Natural killer cell (primary cell): ENCODE measurements at regions not wholly inside any gene's neighbourhood (a gene's known extent, or its start where the extent isn't known, plus 50 kb on each side); places are given as distances from the start of the nearest gene placed in this dataset.

Experiments used
- ATAC-seq, 3 donors: fragments of 150-1000 bp in 2 of 3; fragments of 200-7000 bp in 1 of 3; cut with Tn5 transposase; 1 replicate in 1 of 3; 2 replicates in 2 of 3; pipeline ENCODE4 v1.10.0; 2021; ENCODE audit warnings: mild to moderate bottlenecking in 2 of 3, moderate library complexity in 2 of 3
- DNase-seq, 2 donors: peaks; one replicate each; pipeline versions ENCODE4 v3.0.0 to v3.0.0-alpha.2; 2013 to 2021; ENCODE audit warnings: mixed read lengths in 1 of 2
- H3K27ac ChIP-seq: one replicate; pipeline ENCODE4 v1.5.1; 2013; ENCODE audit warnings: mild to moderate bottlenecking, low read length
- H3K27me3 ChIP-seq: one replicate; pipeline ENCODE4 v1.6.1; 2013; ENCODE audit warnings: low read length; ENCODE audit not compliant: control insufficient read depth, insufficient read depth
- H3K36me3 ChIP-seq: one replicate; pipeline ENCODE4 v1.6.1; 2013; ENCODE audit warnings: low read length; ENCODE audit not compliant: control insufficient read depth, insufficient read depth
- H3K4me1 ChIP-seq: one replicate; pipeline ENCODE4 v1.6.1; 2013; ENCODE audit warnings: low read length; ENCODE audit not compliant: control insufficient read depth, insufficient read depth
- H3K4me3 ChIP-seq: one replicate; pipeline ENCODE4 v1.5.1; 2013; ENCODE audit warnings: low read length
- H3K9me3 ChIP-seq: one replicate; pipeline ENCODE4 v1.6.1; 2013; ENCODE audit warnings: low read length; ENCODE audit not compliant: control insufficient read depth, insufficient read depth
- H3K27ac Mint-ChIP-seq, 2 donors: one replicate each; pipeline ENCODE4 v1.8.0; 2022; ENCODE audit warnings: mild to moderate bottlenecking in 2 of 2, mixed read lengths in 2 of 2, moderate library complexity in 1 of 2
- H3K27me3 Mint-ChIP-seq, 2 donors: one replicate each; pipeline ENCODE4 v1.8.0; 2022; ENCODE audit warnings: low read depth in 2 of 2, mixed read lengths in 2 of 2
- H3K36me3 Mint-ChIP-seq: one replicate; pipeline ENCODE4 v1.8.0; 2022; ENCODE audit warnings: mixed read lengths
- H3K4me1 Mint-ChIP-seq, 2 donors: one replicate each; pipeline ENCODE4 v1.8.0; 2022; ENCODE audit warnings: mixed read lengths in 2 of 2
- H3K4me3 Mint-ChIP-seq: one replicate; pipeline ENCODE4 v1.8.0; 2022; ENCODE audit warnings: mild to moderate bottlenecking, moderate library complexity, mixed read lengths
- H3K9me3 Mint-ChIP-seq, 2 donors: one replicate each; pipeline ENCODE4 v1.8.0; 2022; ENCODE audit warnings: mixed read lengths in 2 of 2
- CTCF ChIP-seq: fragments of 200-600 bp; IDR thresholded peaks from one replicate; pipeline ENCODE4 v1.8.0; 2022; ENCODE audit warnings: antibody characterized with exemption
- WGBS: methylation state at CpG from one replicate; pipeline ENCODE4 v1.1.7; 2013; ENCODE audit warnings: missing lambda C conversion rate; ENCODE audit not compliant: insufficient coverage; 5-methylcytosine and 5-hydroxymethylcytosine counted together
- intact Hi-C: fragments of 100-400 bp; cut with micrococcal nuclease; formaldehyde crosslinking; loops from one replicate; pipeline ENCODE4 v1.14.2; 2022

- no peak overlapping the region for H3K27ac ChIP-seq
- Mint-ChIP-seq H3K9me3 (no peaks in the 10 kb centered on the region), H3K4me3 (no peak overlapping the region), H3K4me1 (no peaks in the 10 kb centered on the region), H3K36me3 (no peaks in the 10 kb centered on the region), H3K27me3 (no peaks in the 10 kb centered on the region), H3K27ac (no peak overlapping the region)
- no peak for ATAC-seq
- no peak for TF ChIP-seq CTCF
- no peaks in the 10 kb centered on the region for H3K36me3 ChIP-seq
- no peak for DNase-seq
- no peaks in the 10 kb centered on the region for H3K9me3 ChIP-seq
- no peak overlapping the region for H3K4me3 ChIP-seq
- 96% methylated on average over 5 of the region's 5 CpGs for WGBS
- H3K4me1 ChIP-seq, result no peaks in the 10 kb centered on the region
- no peaks in the 10 kb centered on the region for H3K27me3 ChIP-seq
- intact Hi-C loops, result no loop called here
Observed at GRCh38 chr4:138907174-138907573, 108.4 kb upstream of the NOCT start.

- WGBS, result 93% methylated on average over 4 of the region's 4 CpGs
- Mint-ChIP-seq H3K27me3 (no peaks in the 10 kb centered on the region), H3K4me1 (no peaks in the 10 kb centered on the region), H3K27ac (no peak overlapping the region), H3K36me3 (no peaks in the 10 kb centered on the region), H3K4me3 (no peak overlapping the region), H3K9me3 (no peaks in the 10 kb centered on the region)
- no peak for DNase-seq
- H3K27me3 ChIP-seq, result no peaks in the 10 kb centered on the region
- no peak for ATAC-seq
- H3K9me3 ChIP-seq, result no peaks in the 10 kb centered on the region
- no peaks in the 10 kb centered on the region for H3K4me1 ChIP-seq
- TF ChIP-seq CTCF, result no peak
- no peak overlapping the region for H3K27ac ChIP-seq
- no peak overlapping the region for H3K4me3 ChIP-seq
- no peaks in the 10 kb centered on the region for H3K36me3 ChIP-seq
- intact Hi-C loops, result no loop called here
Observed at GRCh38 chr4:138904793-138905192, 110.8 kb upstream of the NOCT start.

- Histone ChIP-seq H3K36me3 (no peaks in the 10 kb centered on the region), H3K4me1 (no peaks in the 10 kb centered on the region), H3K27me3 (no peaks in the 10 kb centered on the region), H3K27ac (no peak overlapping the region), H3K4me3 (no peak overlapping the region), H3K9me3 (no peaks in the 10 kb centered on the region)
- no peak overlapping the region for H3K27ac Mint-ChIP-seq
- no peaks in the 10 kb centered on the region for H3K36me3 Mint-ChIP-seq
- no CpG with 5 or more reads among the region's 3 CpGs for WGBS
- H3K27me3 Mint-ChIP-seq, result no peaks in the 10 kb centered on the region
- ATAC-seq (no peak), DNase-seq (no peak)
- no peak overlapping the region for H3K4me3 Mint-ChIP-seq
- no peaks in the 10 kb centered on the region for H3K4me1 Mint-ChIP-seq
- TF ChIP-seq CTCF, result no peak
- H3K9me3 Mint-ChIP-seq, result no peaks in the 10 kb centered on the region
- intact Hi-C loops, result no loop called here
Observed at GRCh38 chr4:138903185-138903584, 112.4 kb upstream of the NOCT start.

- intact Hi-C loops, result no loop called here
- DNase-seq (no peak), ATAC-seq (no peak)
- no peak overlapping the region for H3K27ac ChIP-seq
- no peak overlapping the region for H3K4me3 ChIP-seq
- Mint-ChIP-seq H3K27ac (no peak overlapping the region), H3K36me3 (no peaks in the 10 kb centered on the region), H3K27me3 (no peaks in the 10 kb centered on the region), H3K9me3 (no peaks in the 10 kb centered on the region), H3K4me1 (no peaks in the 10 kb centered on the region), H3K4me3 (no peak overlapping the region)
- no peaks in the 10 kb centered on the region for H3K4me1 ChIP-seq
- WGBS, result 77% methylated on average over 3 of the region's 3 CpGs
- H3K27me3 ChIP-seq, result no peaks in the 10 kb centered on the region
- TF ChIP-seq CTCF, result no peak
- no peaks in the 10 kb centered on the region for H3K36me3 ChIP-seq
- H3K9me3 ChIP-seq, result no peaks in the 10 kb centered on the region
Observed at GRCh38 chr4:138902705-138903104, 112.9 kb upstream of the NOCT start.
